CD4-positive, alpha-beta T cell treated with Interleukin-17A for 4 hours (primary cell): ENCODE measurements at regions not wholly inside any gene's neighbourhood (a gene's known extent, or its start where the extent isn't known, plus 50 kb on each side); places are given as distances from the start of the nearest gene placed in this dataset.
A peak's percentile ranks its signal among the peaks of the same experiment; 100 is the strongest.

ENCODE experiments used
- DNase-seq: peaks from one replicate; pipeline ENCODE4 v3.0.0-alpha.2; 2020; ENCODE audit warnings: mixed read lengths

DNA sequence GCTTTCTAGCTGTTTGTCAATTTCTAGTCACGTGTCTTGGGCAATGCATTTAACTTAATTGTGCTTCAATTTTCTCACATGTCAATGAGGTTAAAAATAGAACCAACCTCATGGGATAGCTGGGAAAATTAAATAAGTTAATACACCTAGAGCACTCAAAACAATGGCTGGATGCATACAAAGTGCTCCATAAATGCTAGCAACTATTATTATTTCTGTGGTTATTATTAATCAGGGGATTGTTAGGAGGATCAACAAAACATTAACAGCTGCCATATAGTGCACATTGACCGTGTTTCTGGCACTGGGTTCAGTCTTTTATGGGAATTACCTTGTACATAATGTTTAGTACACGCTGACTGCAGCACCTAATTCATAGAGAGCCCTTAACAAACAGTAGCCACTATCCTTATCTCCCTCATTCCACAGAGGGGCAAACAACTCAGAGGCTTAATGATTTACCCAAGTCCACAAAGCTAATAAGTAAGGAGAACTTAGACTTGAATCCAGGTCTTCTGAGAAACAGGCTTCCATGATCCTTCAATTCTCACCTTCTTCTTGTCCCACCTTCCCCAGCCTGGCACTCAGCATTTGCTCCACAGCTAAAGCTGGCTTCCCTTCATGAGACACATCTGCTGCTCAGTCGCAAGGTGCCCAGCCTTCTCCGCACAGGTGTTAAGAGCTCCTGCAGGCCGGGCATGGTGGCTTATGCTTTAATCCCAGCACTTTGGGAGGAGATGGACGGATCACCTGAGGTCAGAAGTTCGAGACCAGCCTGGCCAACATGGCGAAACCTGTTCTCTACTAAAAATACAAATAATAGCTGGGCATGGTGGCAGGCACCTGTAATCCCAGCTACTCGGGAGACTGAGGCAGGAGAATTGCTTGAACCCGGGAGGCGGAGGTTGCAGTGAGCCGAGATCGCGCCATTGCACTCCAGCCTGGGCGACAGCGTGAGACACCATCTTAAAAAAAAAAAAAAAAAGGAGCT is 137.4 kb upstream of the ABCA1 start:
- no peak for DNase-seq

DNA sequence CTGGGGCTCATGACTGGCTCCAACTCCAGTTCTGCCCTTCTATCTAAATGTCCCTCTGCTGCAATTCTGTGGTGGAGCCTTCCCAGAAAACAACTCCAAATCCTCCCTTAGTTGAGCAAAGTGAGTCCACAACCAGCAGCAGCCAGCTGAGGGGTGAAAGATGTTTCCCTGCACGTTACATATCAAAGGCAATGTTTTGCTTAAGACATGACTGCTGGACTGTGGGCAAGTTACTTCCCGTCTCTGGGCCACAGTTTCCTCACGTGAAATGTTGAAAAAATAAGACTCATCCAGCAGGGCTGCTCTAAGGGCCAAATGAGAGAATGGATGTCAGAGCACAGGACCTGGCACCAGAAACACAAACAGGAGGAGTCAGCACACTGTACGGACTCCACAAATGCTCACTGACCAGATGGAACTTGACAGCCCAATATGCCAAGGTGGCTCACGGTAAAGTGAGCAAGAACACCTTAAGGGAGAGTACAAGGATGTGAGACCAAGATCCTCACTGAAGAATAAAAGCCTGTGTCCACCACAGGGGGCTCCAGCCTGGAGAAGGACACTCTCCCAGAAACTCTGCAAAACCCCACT is 138.4 kb upstream of the ABCA1 start:
- DNase-seq: no peak

DNA sequence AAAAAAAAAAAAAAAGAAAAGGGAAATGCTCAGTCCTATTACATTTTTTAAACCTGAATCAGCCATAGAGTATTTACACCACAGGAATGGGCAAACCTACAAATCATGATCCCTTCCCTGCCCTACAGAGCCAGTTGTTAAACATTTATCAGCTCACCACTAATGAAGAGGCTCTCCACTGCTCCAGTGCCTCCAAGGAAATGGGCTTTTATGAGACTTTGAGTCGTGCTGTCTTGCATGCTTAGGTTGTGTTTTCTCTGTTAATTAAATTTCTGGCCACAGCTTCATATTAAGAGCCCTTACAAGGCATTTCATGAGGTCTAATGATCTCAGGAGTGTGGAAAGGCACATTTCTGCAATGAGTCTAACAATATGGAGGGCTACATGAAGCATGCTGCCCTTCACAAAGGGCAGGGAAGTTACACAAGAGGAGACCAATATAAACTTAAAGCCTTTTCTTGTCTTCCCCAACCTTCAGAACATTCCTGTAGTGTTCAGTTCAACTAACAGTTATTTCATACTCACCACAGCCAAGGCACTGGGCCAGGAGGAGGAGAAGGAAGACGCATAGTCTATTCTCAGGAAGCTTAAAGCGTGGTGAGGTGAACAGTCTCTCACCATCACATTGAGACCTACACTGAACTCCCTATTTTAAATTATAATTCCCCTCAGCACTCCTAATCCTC is 140.1 kb upstream of the ABCA1 start:
- DNase-seq: no peak

GRCh38 chr9:105069285-105069684 is 141.3 kb upstream of the ABCA1 start:
- no peak for DNase-seq

DNA sequence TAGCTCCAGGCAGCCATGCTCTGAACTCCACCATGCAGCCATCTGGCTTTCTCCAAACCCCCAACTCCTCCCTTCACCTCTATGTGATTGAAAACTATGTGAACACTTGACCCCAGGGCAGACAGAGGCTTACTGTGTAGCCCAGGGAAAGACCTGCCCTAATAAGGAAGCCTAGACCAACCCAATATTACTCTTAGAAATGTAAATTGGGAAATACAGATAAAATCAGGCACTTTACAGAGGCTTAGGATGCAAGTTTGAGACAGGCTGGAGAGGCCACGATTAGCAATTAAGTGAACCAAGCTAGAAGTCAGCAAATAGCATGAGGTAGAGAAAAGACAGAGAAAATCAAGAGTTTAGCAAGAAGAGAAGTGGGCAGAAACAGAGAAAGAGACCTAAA is 141.7 kb upstream of the ABCA1 start:
- DNase-seq: no peak

GRCh38 chr9:105070176-105070575 is 142.2 kb upstream of the ABCA1 start:
- DNase-seq: no peak

- DNase-seq: no peak
These were observed 144.5 kb upstream of the ABCA1 start for GRCh38 chr9:105072476-105072875.

DNA sequence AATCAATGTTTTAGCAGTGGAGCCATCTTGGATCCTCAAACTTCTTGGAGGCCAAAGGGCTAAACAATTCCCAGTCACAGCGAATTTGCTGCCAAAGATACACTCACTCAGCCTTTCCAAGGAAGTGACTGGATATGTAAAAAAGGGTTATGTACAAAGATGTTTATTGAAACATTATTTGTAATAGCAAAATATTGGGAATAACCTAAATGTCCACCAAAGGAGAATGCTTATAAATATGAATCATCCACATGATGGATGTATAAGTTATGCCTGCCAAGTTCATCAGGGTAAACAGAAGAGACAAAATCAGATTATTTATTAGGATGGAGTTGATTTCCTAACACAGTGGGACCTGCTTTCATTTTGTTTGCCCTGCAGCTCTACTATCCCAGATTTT is 145.2 kb upstream of the ABCA1 start:
- no peak for DNase-seq

DNA sequence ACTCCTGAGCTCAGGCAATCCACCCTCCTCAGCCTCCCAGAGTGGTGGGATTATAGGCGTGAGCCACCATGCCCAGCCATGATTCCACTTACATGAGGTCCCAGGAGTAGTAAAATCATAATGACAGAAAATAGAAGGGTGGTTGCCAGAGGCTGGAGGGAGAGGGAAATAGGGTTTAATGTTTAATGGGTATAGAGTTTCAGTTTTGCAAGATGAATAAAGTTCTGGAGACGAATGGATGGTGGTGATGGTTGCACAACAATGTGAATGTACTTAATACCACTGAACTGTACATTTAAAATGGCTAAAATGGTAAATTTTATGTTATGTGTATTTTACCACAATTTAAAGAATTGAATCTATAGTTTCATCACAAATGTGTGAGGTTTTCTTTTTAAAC is 146.5 kb upstream of the ABCA1 start:
- DNase-seq: no peak

DNA sequence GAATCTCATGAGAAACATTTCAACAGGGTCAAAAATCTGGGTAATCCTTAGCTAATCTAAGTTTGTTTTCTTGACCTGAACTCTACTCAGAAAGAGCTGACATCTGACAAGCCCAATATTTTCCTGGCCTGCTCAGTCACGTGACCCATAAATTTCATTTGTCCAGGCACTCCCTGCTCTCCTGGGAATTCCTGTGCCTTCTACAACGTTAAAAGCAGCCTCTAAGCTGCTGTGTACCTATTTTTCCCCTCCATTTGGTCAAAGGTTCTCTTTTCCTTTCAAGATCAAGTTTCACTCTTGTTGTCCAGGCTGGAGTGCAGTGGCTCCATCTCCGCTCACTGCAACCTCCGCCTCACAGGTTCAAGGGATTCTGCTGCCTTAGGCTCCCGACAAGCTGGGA is 148.8 kb upstream of the ABCA1 start:
- DNase-seq: no peak

- DNase-seq: no peak
These were observed 151.5 kb upstream of the ABCA1 start for GRCh38 chr9:105079457-105079856.

DNA sequence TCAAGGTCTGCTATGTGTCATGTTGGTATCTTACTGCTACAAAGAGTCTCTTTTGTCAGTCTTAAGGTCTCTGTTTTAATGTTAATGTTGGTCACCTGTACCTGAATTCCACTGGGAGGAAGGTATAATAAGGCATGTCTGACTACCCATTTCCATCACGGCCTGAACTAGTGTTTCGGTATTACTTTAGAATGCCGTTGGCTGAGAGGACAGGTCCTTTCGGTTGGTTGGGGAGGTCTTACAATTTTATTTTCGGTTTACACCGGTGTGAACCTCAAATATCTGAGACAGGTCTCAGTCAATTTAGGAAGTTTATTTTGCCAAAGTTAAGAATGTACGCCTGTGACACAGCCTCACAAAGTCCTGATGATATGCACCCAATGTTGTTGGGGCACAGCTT is 154.9 kb upstream of the ABCA1 start:
- DNase-seq: no peak

- no peak for DNase-seq
These were observed 155.3 kb upstream of the ABCA1 start for GRCh38 chr9:105083256-105083655.

- DNase-seq: no peak
These were observed 156.2 kb upstream of the SLC44A1 start for GRCh38 chr9:105087910-105088898.

DNA sequence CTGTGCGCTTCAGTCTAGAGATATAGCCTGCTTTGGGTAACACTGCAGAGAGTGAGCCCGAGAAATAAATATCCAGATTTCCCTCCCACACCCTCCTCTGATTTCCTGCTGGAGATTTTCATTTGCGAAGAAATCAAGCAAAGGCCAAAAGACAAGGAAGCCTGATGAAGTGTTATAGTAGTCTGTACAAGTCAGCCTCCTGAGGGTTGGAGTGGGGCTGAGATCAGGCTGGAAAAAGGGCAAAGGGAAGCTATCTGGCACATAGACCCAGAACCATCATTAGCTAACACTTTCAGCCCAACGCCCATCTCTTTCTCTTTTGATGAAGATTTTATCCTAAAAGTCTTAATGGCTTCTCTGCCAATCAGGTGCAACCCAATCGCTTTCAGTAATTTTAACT is 154.6 kb upstream of the SLC44A1 start:
- DNase-seq: no peak

DNA sequence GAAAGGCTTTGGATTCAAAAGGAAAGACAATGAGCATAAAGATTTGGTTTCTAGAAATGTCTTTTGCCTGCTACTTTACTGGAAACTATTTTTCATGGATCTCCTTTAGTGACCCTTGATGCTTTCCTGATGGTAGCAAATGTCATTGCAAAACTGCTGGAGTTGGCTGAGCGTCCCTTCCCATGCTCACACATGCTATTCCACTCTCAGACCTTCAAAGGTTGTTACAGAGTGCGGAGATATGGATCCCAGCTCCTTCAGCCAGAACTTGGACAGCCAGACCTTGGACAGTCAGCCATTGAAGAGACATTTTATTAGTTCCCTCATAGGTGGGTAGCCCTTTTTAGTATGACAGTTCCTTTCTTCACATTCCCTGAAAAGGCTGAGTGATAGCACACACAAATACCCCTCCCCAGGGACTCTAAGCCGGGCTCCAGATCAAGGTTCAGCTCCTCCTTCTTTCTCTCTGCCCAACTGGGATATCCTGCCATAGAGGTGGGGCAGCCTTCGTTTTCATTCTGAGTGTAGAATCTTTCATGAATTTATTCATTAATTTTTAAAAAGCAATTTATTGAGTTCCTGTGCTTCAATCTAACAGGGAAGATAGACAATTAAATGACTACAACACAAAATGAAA is 153.3 kb upstream of the SLC44A1 start:
- DNase-seq: no peak

GRCh38 chr9:105093685-105094084 is 150.8 kb upstream of the SLC44A1 start:
- DNase-seq: no peak

DNA sequence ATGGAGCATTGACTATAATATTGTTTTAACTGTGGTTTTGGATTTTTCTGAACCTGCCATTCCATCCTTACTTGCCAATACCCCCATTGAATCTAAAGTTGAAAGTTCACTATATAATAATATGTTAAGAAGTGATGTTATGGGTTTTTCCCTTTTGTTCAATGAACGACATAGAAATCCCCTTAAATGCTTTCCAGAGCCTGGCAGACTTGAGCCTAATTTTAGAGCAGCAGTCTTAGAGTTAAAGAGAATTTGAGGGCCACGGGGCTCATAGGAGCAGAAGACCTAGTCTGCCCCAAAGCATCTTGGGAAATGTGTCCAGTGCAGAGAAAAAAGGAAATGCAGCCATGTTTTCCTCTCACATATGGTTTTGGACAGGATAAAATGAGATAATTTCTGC is 146.1 kb upstream of the SLC44A1 start:
- no peak for DNase-seq

DNA sequence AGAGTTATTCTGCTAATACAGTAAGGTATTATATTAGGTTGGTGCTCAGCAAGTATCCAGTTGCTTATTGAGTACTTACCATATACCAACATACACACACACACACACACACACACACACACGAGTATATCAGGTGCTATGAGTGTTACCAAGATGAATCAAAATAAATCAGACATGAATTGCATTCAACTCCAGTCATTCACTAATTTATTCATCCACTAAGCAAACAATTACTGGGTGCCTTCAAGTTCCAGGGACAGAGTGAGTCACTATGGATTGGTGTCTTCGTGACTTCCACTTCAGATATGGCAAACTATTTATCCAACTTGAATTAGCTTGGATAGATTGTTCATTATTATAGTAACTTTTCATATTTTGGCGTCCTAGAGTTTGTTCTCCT is 140.7 kb upstream of the SLC44A1 start:
- no peak for DNase-seq

GRCh38 chr9:105114318-105114717 is 130.1 kb upstream of the SLC44A1 start:
- peak; percentile 42 for DNase-seq

GRCh38 chr9:105114964-105115728 is 129.3 kb upstream of the SLC44A1 start:
- DNase-seq: peak; percentile 42
